Loucy (cell line): ENCODE measurements at regions not wholly inside any gene's neighbourhood (a gene's known extent, or its start where the extent isn't known, plus 50 kb on each side); places are given as distances from the start of the nearest gene placed in this dataset.

ENCODE experiments used
- H2AFZ ChIP-seq: fragments of 200-600 bp; sonication (generic); 2 replicates; pipeline ENCODE4 v1.6.0; 2016; ENCODE audit warnings: antibody characterized with exemption, mild to moderate bottlenecking, low read length, moderate library complexity
- H3F3A ChIP-seq: fragments of 200-600 bp; 2 replicates; pipeline ENCODE4 v1.6.0; 2016; ENCODE audit warnings: antibody characterized with exemption, low read depth, mild to moderate bottlenecking
- H3K27me3 ChIP-seq: fragments of 200-600 bp; sonication (generic); 2 replicates; pipeline ENCODE4 v1.6.1; 2014; ENCODE audit warnings: low read length, mild to moderate bottlenecking; ENCODE audit not compliant: insufficient read depth, poor library complexity, severe bottlenecking
- H3K36me3 ChIP-seq: fragments of 200-600 bp; sonication (generic); 2 replicates; pipeline ENCODE4 v1.6.1; 2016; ENCODE audit warnings: low read length; ENCODE audit not compliant: insufficient read depth
- H3K4me1 ChIP-seq: fragments of 200-600 bp; sonication (generic); 2 replicates; pipeline ENCODE4 v1.5.1; 2014; ENCODE audit warnings: low read length, mild to moderate bottlenecking; ENCODE audit not compliant: insufficient read depth, poor library complexity, severe bottlenecking
- H3K4me2 ChIP-seq: fragments of 200-600 bp; sonication (generic); 2 replicates; pipeline ENCODE4 v1.6.0; 2014; ENCODE audit warnings: antibody characterized with exemption, low read length, low read depth, mild to moderate bottlenecking; ENCODE audit not compliant: poor library complexity, severe bottlenecking
- H3K4me3 ChIP-seq: fragments of 200-600 bp; sonication (generic); 2 replicates; pipeline ENCODE4 v1.5.1; 2014; ENCODE audit warnings: low read length, mild to moderate bottlenecking, mixed read lengths; ENCODE audit not compliant: poor library complexity, severe bottlenecking
- H3K79me2 ChIP-seq: fragments of 200-600 bp; sonication (generic); 2 replicates; pipeline ENCODE4 v1.6.1; 2014; ENCODE audit warnings: low read length; ENCODE audit not compliant: insufficient read depth
- H3K9ac ChIP-seq: fragments of 200-600 bp; sonication (generic); 2 replicates; pipeline ENCODE4 v1.6.0; 2014; ENCODE audit warnings: mild to moderate bottlenecking, low read depth, low read length, moderate library complexity; ENCODE audit not compliant: poor library complexity, severe bottlenecking
- H3K9me2 ChIP-seq: fragments of 200-600 bp; sonication (generic); replicated peaks from 2 replicates; pipeline ENCODE4 v1.6.1; 2016; ENCODE audit warnings: low read depth, low read length, mixed read lengths
- H3K9me3 ChIP-seq: fragments of 200-600 bp; sonication (generic); 2 replicates; pipeline ENCODE4 v1.6.1; 2014; ENCODE audit warnings: mild to moderate bottlenecking, antibody characterized with exemption, low read length, low read depth; ENCODE audit not compliant: insufficient read depth
- H4K20me1 ChIP-seq: fragments of 200-600 bp; sonication (generic); 2 replicates; pipeline ENCODE4 v1.6.0; 2014; ENCODE audit warnings: antibody characterized with exemption, low read length, mild to moderate bottlenecking; ENCODE audit not compliant: insufficient read depth, poor library complexity, severe bottlenecking
- EZH2phosphoT487 ChIP-seq: fragments of 200-600 bp; IDR thresholded peaks from 2 replicates; pipeline ENCODE4 v1.6.1; 2018; ENCODE audit warnings: antibody characterized with exemption, mild to moderate bottlenecking, moderate library complexity, borderline replicate concordance
- TF ChIP-seq, protein P1 (sequence below): fragments of 200-600 bp; sonication (generic); conservative IDR thresholded peaks from 2 replicates; pipeline ENCODE4 v1.5.1; 2014; ENCODE audit warnings: mild to moderate bottlenecking, antibody characterized with exemption, low read length

DNA sequence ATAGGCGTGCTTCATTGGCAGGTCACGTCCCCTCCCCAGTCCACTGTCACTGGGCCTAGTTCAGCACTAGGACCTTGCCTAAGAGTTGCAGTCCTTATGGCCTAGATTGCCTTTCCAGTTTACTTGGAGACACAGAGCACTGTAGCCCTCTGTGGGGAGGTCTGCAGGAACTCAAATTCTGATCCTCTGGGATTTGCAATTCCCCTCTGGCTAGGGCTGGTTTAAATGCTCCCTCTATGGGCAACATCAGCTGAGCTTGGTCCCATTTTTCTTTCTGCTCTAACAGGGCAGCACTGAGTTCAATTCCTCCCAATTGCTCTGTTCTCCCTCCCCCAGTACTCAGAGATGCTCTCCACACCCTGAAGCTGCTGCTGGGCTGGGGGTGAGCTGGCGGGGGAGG lies 358.2 kb downstream of the HTR1A start:
- H3F3A ChIP-seq, result no peaks in the 10 kb centered on the region
- TF ChIP-seq, protein P1, sequence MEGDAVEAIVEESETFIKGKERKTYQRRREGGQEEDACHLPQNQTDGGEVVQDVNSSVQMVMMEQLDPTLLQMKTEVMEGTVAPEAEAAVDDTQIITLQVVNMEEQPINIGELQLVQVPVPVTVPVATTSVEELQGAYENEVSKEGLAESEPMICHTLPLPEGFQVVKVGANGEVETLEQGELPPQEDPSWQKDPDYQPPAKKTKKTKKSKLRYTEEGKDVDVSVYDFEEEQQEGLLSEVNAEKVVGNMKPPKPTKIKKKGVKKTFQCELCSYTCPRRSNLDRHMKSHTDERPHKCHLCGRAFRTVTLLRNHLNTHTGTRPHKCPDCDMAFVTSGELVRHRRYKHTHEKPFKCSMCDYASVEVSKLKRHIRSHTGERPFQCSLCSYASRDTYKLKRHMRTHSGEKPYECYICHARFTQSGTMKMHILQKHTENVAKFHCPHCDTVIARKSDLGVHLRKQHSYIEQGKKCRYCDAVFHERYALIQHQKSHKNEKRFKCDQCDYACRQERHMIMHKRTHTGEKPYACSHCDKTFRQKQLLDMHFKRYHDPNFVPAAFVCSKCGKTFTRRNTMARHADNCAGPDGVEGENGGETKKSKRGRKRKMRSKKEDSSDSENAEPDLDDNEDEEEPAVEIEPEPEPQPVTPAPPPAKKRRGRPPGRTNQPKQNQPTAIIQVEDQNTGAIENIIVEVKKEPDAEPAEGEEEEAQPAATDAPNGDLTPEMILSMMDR, result no peak
- TF ChIP-seq EZH2phosphoT487, result no peak
- H3K36me3 ChIP-seq, result no peaks in the 10 kb centered on the region
- H3K4me3 ChIP-seq, result no peak overlapping the region
- no peaks in the 10 kb centered on the region for H3K9me3 ChIP-seq
- no peak overlapping the region for H2AFZ ChIP-seq
- H3K79me2 ChIP-seq, result no peaks in the 10 kb centered on the region
- no peaks in the 10 kb centered on the region for H4K20me1 ChIP-seq
- H3K4me2 ChIP-seq, result no peak overlapping the region
- no peaks in the 10 kb centered on the region for H3K27me3 ChIP-seq
- no peaks in the 10 kb centered on the region for H3K4me1 ChIP-seq
- no peak overlapping the region for H3K9ac ChIP-seq
- no peaks in the 10 kb centered on the region for H3K9me2 ChIP-seq

- no peak for TF ChIP-seq EZH2phosphoT487
- TF ChIP-seq, protein P1, result no peak
- H4K20me1 ChIP-seq, result no peaks in the 10 kb centered on the region
These were observed 359.3 kb downstream of the HTR1A start for GRCh38 chr5:63602971-63603370.

GRCh38 chr5:63596254-63596653 lies 366.0 kb downstream of the HTR1A start:
- H4K20me1 ChIP-seq, result no peaks in the 10 kb centered on the region
- no peak overlapping the region for H3K9ac ChIP-seq
- TF ChIP-seq, protein P1, result no peak
- TF ChIP-seq EZH2phosphoT487, result no peak

More at GRCh38 chr5:63602971-63603370, 359.3 kb downstream of the HTR1A start:
- no peaks in the 10 kb centered on the region for H3K27me3 ChIP-seq
- H3K9ac ChIP-seq, result no peak overlapping the region
- no peaks in the 10 kb centered on the region for H3F3A ChIP-seq
- H3K4me3 ChIP-seq, result no peak overlapping the region
- H3K36me3 ChIP-seq, result no peaks in the 10 kb centered on the region
- H3K4me1 ChIP-seq, result no peaks in the 10 kb centered on the region
- H2AFZ ChIP-seq, result no peak overlapping the region
- H3K9me3 ChIP-seq, result no peaks in the 10 kb centered on the region
- no peak overlapping the region for H3K4me2 ChIP-seq
- H3K79me2 ChIP-seq, result no peaks in the 10 kb centered on the region
- no peaks in the 10 kb centered on the region for H3K9me2 ChIP-seq

More at GRCh38 chr5:63596254-63596653, 366.0 kb downstream of the HTR1A start:
- no peaks in the 10 kb centered on the region for H3K9me3 ChIP-seq
- H3K4me3 ChIP-seq, result no peak overlapping the region
- H3K36me3 ChIP-seq, result no peaks in the 10 kb centered on the region
- H3F3A ChIP-seq, result no peaks in the 10 kb centered on the region
- H3K9me2 ChIP-seq, result no peaks in the 10 kb centered on the region
- no peaks in the 10 kb centered on the region for H3K79me2 ChIP-seq
- H3K4me2 ChIP-seq, result no peak overlapping the region
- no peaks in the 10 kb centered on the region for H3K27me3 ChIP-seq
- H2AFZ ChIP-seq, result no peak overlapping the region
- H3K4me1 ChIP-seq, result no peaks in the 10 kb centered on the region
